ENCODE measurements at regions not wholly inside any gene's neighbourhood (a gene's known extent, or its start where the extent isn't known, plus 50 kb on each side); places are given as distances from the start of the nearest gene placed in this dataset.

DNA sequence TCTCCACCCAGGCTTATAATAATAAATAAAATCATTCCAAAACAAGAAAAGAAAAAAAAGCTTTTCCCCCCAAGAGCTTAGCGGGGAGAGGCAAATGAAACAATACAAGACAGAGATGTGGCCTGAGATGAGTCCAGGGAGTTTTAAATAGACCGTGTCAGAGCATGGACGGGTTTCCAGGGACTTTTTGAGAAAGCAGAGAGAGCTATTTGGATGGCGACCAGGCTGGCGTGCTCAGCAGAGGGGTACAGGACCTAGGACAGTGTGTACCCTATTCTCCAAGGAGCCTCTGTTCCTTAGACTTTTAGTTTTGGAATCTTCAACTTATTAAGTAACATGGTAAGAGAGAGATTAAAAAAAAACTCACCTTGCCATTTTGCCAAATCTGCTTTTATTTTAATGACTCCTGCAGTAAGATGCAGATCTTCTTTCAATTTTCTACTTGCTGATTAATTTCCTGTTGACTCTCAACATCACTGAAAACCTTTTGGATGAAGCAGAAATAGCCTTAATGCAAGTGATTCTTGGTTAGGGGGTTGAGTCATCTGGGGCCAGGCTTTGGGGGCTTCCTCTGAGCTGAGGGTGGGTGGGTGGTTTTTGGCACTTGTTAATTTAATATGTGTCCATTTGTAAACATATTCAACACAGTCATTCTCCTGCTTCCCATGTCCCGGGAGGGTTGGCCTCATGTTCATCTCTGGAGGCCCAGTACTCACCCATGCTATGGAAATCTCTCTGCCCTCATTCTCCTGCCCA, 49.6 kb upstream of the OSMR start:
- peak; percentile 45 for DNase-seq
- intact Hi-C loops (cut with DNase I): no loop called here

More for the DNA sequence above, 49.6 kb upstream of the OSMR start:
- ATAC-seq: peak; percentile 69 to 81

Measured in left cardiac atrium (tissue), 4 donors.